ENCODE measurements at regions not wholly inside any gene's neighbourhood (a gene's known extent, or its start where the extent isn't known, plus 50 kb on each side); places are given as distances from the start of the nearest gene placed in this dataset.

DNA sequence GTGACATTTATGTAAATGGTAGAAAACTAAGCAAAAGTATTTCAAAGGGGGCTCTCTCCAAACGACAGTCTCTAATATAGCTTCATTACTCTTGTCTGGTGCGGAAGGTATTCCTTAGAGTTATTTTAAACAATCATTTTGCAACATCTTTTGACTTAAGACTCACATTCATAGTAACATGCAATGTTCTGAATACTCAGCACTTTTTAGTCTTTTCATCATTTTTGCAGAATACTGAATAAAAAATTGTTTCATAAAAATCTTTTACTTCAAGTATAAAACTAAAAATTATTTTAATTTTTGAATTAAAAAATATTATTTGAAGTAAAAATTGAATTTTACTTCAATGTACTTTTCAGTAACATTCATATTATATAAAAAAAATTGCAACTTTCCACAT, 321.1 kb downstream of the PLK2 start (continued):
- TF ChIP-seq BCL11A (IDR thresholded peaks at IDR 0.05; ENCODE audit: low read depth in 2 of 2, low read length in 2 of 2) (no peak), YY1 (IDR thresholded peaks at IDR 0.05; ENCODE audit: low read depth, low read length) (no peak)

Data from H1 (cell line).